ENCODE measurements at regions not wholly inside any gene's neighbourhood (a gene's known extent, or its start where the extent isn't known, plus 50 kb on each side); places are given as distances from the start of the nearest gene placed in this dataset.

DNA sequence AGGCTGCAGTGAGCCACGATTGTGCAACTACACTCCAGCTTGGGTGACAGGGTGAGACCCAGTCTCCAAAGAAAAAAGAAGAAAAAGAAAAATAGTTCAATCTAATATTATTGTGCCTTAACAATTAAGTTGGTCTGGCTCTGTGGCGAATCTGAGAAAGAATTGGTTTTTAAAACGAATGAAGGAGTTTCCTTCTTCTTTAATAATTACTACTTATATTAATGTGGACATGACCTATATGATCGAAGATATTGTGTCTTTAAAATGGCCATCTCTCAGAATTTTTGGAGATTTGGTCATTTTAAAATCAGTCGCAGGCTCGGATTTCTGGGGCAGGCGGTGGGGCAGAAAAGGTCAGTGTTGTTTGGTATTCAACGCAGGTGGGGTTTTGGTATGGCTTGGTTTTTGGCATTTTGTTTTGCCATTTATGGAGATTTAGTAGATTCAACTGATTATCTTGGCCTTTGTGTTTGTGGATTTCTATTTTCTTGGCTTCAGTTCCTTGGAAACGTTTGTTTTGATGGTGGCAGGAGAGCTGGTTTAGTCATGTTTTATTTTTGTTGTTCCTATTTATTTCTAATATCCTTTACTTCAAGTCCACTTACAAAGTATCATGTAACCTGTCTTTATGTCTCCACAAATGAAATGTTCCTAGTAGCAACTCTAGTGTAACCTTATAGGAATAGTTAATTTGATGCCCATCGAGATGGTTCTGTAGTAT lies 178.8 kb upstream of the MKLN1 start:
- BruUV-seq (replicated peaks): no TSS peak
- intact Hi-C loops (cut with micrococcal nuclease; ENCODE audit: unreplicated experiment): no loop called here
- Histone ChIP-seq H3K36me3 (ENCODE audit: insufficient read depth, low read length, poor library complexity, severe bottlenecking) (no peaks in the 10 kb centered on the region), H3K27me3 (replicated peaks; ENCODE audit: insufficient read depth, low read depth, low read length, poor library complexity) (no peaks in the 10 kb centered on the region), H3K27ac (ENCODE audit: low read depth, low read length, poor library complexity, severe bottlenecking) (no peak overlapping the region), H3K4me3 (ENCODE audit: low read depth, low read length, poor library complexity, severe bottlenecking) (no peak overlapping the region), H3K9me3 (ENCODE audit: low read depth, low read length, poor library complexity, severe bottlenecking) (no peaks in the 10 kb centered on the region), H3K4me1 (ENCODE audit: insufficient read depth, low read length, poor library complexity, severe bottlenecking) (peaks cover 5% of the 10 kb centered on the region)
- POLR2A ChIA-PET (ENCODE audit: low non-redundant PET): no interaction called here
- DNase-seq (ENCODE audit: low spot score): no peak
- TF ChIP-seq EZH2 (IDR thresholded peaks at IDR 0.05; ENCODE audit: borderline replicate concordance, low read depth, low read length, poor library complexity, severe bottlenecking): no peak
- TF ChIP-seq, protein P1, sequence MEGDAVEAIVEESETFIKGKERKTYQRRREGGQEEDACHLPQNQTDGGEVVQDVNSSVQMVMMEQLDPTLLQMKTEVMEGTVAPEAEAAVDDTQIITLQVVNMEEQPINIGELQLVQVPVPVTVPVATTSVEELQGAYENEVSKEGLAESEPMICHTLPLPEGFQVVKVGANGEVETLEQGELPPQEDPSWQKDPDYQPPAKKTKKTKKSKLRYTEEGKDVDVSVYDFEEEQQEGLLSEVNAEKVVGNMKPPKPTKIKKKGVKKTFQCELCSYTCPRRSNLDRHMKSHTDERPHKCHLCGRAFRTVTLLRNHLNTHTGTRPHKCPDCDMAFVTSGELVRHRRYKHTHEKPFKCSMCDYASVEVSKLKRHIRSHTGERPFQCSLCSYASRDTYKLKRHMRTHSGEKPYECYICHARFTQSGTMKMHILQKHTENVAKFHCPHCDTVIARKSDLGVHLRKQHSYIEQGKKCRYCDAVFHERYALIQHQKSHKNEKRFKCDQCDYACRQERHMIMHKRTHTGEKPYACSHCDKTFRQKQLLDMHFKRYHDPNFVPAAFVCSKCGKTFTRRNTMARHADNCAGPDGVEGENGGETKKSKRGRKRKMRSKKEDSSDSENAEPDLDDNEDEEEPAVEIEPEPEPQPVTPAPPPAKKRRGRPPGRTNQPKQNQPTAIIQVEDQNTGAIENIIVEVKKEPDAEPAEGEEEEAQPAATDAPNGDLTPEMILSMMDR (conservative IDR thresholded peaks at IDR 0.05; ENCODE audit: low read depth, low read length): no peak
- CTCF ChIA-PET: no interaction called here

DNA sequence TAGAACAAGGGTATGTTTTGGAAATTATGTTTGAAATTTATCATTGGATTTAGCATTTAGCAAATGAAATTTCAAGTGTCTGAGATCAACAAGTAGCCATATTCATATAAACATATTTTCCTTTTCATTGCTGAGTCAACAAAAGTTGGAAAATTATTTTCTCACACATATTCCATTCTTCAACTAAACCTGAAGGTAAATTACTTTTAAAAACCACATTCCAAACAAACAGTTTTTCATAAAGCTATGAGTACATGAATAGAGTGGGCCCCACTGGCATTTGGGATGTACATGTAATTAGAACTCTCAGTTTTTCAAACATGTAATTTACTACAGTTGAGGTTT lies 178.3 kb upstream of the MKLN1 start:
- CTCF ChIA-PET: no interaction called here
- no peaks in the 10 kb centered on the region for H3K27me3 ChIP-seq (replicated peaks; ENCODE audit: insufficient read depth, low read depth, low read length, poor library complexity)
- no peak for DNase-seq (ENCODE audit: low spot score)

DNA sequence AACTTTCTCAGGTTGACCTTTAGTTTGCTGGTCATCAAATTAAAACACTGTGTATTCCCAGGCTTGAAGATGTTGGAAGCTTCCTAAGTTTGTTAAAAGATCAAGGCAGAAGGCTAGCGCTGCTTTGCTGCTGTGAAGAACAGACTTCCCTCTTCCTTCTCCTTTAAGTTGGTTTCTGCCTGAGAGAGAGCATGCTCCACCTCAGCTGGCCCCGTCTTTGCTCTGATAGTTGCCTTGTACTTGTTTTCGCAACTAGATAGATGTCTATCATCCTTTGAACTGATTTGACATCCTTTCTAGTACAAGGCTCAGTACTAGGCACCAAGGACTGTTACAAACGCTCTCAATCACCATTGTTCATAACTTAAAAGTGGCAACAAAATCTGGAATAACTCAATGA lies 177.8 kb upstream of the MKLN1 start:
- CTCF ChIA-PET: no interaction called here
- TF ChIP-seq, protein P1 (conservative IDR thresholded peaks at IDR 0.05; ENCODE audit: low read depth, low read length): no peak
- TF ChIP-seq EZH2 (IDR thresholded peaks at IDR 0.05; ENCODE audit: borderline replicate concordance, low read depth, low read length, poor library complexity, severe bottlenecking): no peak
- H3K27ac ChIP-seq (ENCODE audit: low read depth, low read length, poor library complexity, severe bottlenecking): no peak overlapping the region
- H3K4me1 ChIP-seq (ENCODE audit: insufficient read depth, low read length, poor library complexity, severe bottlenecking): peaks cover 11% of the 10 kb centered on the region
- H3K4me3 ChIP-seq (ENCODE audit: low read depth, low read length, poor library complexity, severe bottlenecking): no peak overlapping the region
- H3K36me3 ChIP-seq (ENCODE audit: insufficient read depth, low read length, poor library complexity, severe bottlenecking): no peaks in the 10 kb centered on the region
- no peaks in the 10 kb centered on the region for H3K27me3 ChIP-seq (replicated peaks; ENCODE audit: insufficient read depth, low read depth, low read length, poor library complexity)
- no TSS peak for BruUV-seq (replicated peaks)
- no peak for DNase-seq (ENCODE audit: low spot score)
- intact Hi-C loops (cut with micrococcal nuclease; ENCODE audit: unreplicated experiment): no loop called here
- no peaks in the 10 kb centered on the region for H3K9me3 ChIP-seq (ENCODE audit: low read depth, low read length, poor library complexity, severe bottlenecking)
- POLR2A ChIA-PET (ENCODE audit: low non-redundant PET): no interaction called here

More for the DNA sequence above, 178.3 kb upstream of the MKLN1 start:
- TF ChIP-seq, protein P1 (conservative IDR thresholded peaks at IDR 0.05; ENCODE audit: low read depth, low read length): no peak
- no peak for TF ChIP-seq EZH2 (IDR thresholded peaks at IDR 0.05; ENCODE audit: borderline replicate concordance, low read depth, low read length, poor library complexity, severe bottlenecking)
- POLR2A ChIA-PET (ENCODE audit: low non-redundant PET): no interaction called here
- H3K36me3 ChIP-seq (ENCODE audit: insufficient read depth, low read length, poor library complexity, severe bottlenecking): no peaks in the 10 kb centered on the region
- no peaks in the 10 kb centered on the region for H3K9me3 ChIP-seq (ENCODE audit: low read depth, low read length, poor library complexity, severe bottlenecking)
- H3K4me3 ChIP-seq (ENCODE audit: low read depth, low read length, poor library complexity, severe bottlenecking): no peak overlapping the region
- peaks cover 7% of the 10 kb centered on the region for H3K4me1 ChIP-seq (ENCODE audit: insufficient read depth, low read length, poor library complexity, severe bottlenecking)
- BruUV-seq (replicated peaks): no TSS peak
- H3K27ac ChIP-seq (ENCODE audit: low read depth, low read length, poor library complexity, severe bottlenecking): no peak overlapping the region
- intact Hi-C loops (cut with micrococcal nuclease; ENCODE audit: unreplicated experiment): no loop called here

All from A673 (cell line).